Spleen (tissue), 11 donors: ENCODE measurements at regions not wholly inside any gene's neighbourhood (a gene's known extent, or its start where the extent isn't known, plus 50 kb on each side); places are given as distances from the start of the nearest gene placed in this dataset.

Experiments used
- DNase-seq: peaks from one replicate; pipeline ENCODE4 v3.0.0-alpha.2; 2020
- H3K27ac ChIP-seq, 8 donors: fragments of 200-600 bp; sonication (generic) in 7 of 8; 1 replicate in 4 of 8; 2 replicates in 4 of 8; pipeline versions ENCODE4 v1.5.0 to v1.8.0; 2016 to 2021; ENCODE audit warnings: inconsistent platforms in 4 of 8, mild to moderate bottlenecking in 4 of 8, moderate library complexity in 1 of 8
- H3K27me3 ChIP-seq, 7 donors: fragments of 200-600 bp; sonication (generic) in 6 of 7; replicated peaks in 1 of 7; 1 replicate in 4 of 7; 2 replicates in 3 of 7; pipeline versions ENCODE4 v1.5.0 to v1.8.0; 2016 to 2021; ENCODE audit warnings: inconsistent platforms in 3 of 7, mild to moderate bottlenecking in 1 of 7
- H3K36me3 ChIP-seq, 6 donors: fragments of 200-600 bp; sonication (generic) in 5 of 6; 1 replicate in 4 of 6; 2 replicates in 2 of 6; pipeline versions ENCODE4 v1.5.0 to v1.8.0; 2016 to 2021; ENCODE audit warnings: inconsistent platforms in 2 of 6
- H3K4me1 ChIP-seq, 6 donors: fragments of 200-600 bp; sonication (generic) in 5 of 6; 1 replicate in 3 of 6; 2 replicates in 3 of 6; pipeline versions ENCODE4 v1.5.0 to v1.8.0; 2016 to 2021; ENCODE audit warnings: inconsistent platforms in 3 of 6
- H3K4me3 ChIP-seq, 8 donors: fragments of 200-600 bp; sonication (generic) in 7 of 8; 1 replicate in 4 of 8; 2 replicates in 4 of 8; pipeline versions ENCODE4 v1.5.0 to v1.8.0; 2016 to 2021; ENCODE audit warnings: inconsistent platforms in 4 of 8, mild to moderate bottlenecking in 4 of 8, moderate library complexity in 2 of 8
- H3K9me3 ChIP-seq, 8 donors: fragments of 200-600 bp; sonication (generic) in 7 of 8; 1 replicate in 4 of 8; 2 replicates in 4 of 8; pipeline versions ENCODE4 v1.5.0 to v1.8.0; 2016 to 2021; ENCODE audit warnings: inconsistent platforms in 4 of 8
- POLR2A ChIP-seq, 3 donors: fragments of 450-650 bp; IDR thresholded peaks; one replicate each; pipeline ENCODE4 v1.5.1; 2017; ENCODE audit warnings: antibody characterized with exemption in 3 of 3, mild to moderate bottlenecking in 1 of 3
- POLR2AphosphoS5 ChIP-seq, 3 donors: sonication (generic); formaldehyde crosslinking; IDR thresholded peaks; one replicate each; pipeline ENCODE4 v1.5.1; 2017; ENCODE audit warnings: antibody characterized with exemption in 3 of 3
- WGBS, 5 donors: extraction: QIAGEN DNeasy Blood & Tissue Kit in 3 of 5; methylation state at CpG; one replicate each; pipeline versions ENCODE4 v1.1.5 to v1.1.7; 2013 to 2018; 5-methylcytosine and 5-hydroxymethylcytosine counted together
- intact Hi-C: fragments of 100-400 bp; cut with DNase I; formaldehyde crosslinking; loops from one replicate; pipeline ENCODE4 v1.15.0; 2023; ENCODE audit warnings: low total_unique reads
- TF ChIP-seq, protein P1 (sequence below), 11 experiments: fragments of 200-600 bp in 7 of 11; fragments of 450-650 bp in 4 of 11; sonication (generic) in 4 of 11; IDR thresholded peaks in 8 of 11; conservative IDR thresholded peaks in 3 of 11; 1 replicate in 7 of 11; 2 replicates in 4 of 11; pipeline versions ENCODE4 v1.4.0 to v1.8.0; 2016 to 2021; ENCODE audit warnings: antibody characterized with exemption in 11 of 11, inconsistent platforms in 4 of 11, mild to moderate bottlenecking in 1 of 11
- donor health status: healthy with polysubstance abuse.
- donor health status: DM: no; HTN: no; CAD: no; lungs with moderate emphysema.
- donor health status: DM: no; HTN: no; CAD: no.
- donor health status: Bipolar disorder and iron deficiency.
- donor health status: healthy.
- donor health status: DM: no; HTN: no; CAD: no.
- donor health status: DM: yes; HTN: yes; CAD: no.

DNA sequence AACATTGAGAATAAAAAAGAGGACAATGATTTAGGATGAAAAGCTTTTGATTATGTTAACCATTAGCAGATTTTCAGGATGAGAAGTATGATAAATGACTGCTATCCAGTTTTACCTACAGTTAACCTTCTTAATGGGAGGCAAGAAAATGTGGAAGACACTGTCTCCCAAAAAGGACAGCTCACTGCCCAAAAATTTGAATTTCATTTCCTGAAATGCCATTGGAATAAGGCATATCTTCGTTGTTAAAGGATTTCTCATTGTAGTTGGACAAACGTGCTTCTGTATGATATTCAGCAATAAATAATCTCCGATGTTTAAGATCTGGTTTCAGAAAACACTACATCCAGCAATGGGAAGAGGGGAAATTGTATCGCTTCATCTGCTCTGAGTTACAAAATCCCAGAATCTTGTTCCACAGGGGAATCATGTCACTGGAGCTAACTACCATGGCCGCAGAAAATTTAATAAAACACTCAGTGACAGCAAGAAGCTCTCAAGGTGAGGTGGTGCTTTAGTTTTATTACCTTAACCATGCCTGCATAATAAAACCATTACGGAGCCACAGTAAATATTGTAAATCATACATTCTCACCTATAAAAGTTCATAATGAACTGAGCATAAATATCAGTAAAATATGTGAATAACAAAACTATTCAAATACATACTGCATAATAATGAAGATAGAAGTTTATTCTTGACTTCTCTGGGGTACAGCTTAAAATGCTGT lies 552.3 kb downstream of the PCDH7 start:
- Histone ChIP-seq H3K9me3 (peaks cover 0 to 3% (median under 1%) of the 10 kb centered on the region in 8 donors), H3K36me3 (no peaks in the 10 kb centered on the region), H3K4me3 (no peak overlapping the region), H3K4me1 (no peaks in the 10 kb centered on the region), H3K27ac (no peak overlapping the region), H3K27me3 (no peaks in the 10 kb centered on the region)
- 79 to 90% (median 82%) methylated on average over 6 of the region's 6 CpGs for WGBS, 5 donors
- TF ChIP-seq POLR2A (IDR thresholded peaks at IDR 0.05), result no peak
- TF ChIP-seq POLR2AphosphoS5 (IDR thresholded peaks at IDR 0.05), result no peak
- TF ChIP-seq, protein P1, sequence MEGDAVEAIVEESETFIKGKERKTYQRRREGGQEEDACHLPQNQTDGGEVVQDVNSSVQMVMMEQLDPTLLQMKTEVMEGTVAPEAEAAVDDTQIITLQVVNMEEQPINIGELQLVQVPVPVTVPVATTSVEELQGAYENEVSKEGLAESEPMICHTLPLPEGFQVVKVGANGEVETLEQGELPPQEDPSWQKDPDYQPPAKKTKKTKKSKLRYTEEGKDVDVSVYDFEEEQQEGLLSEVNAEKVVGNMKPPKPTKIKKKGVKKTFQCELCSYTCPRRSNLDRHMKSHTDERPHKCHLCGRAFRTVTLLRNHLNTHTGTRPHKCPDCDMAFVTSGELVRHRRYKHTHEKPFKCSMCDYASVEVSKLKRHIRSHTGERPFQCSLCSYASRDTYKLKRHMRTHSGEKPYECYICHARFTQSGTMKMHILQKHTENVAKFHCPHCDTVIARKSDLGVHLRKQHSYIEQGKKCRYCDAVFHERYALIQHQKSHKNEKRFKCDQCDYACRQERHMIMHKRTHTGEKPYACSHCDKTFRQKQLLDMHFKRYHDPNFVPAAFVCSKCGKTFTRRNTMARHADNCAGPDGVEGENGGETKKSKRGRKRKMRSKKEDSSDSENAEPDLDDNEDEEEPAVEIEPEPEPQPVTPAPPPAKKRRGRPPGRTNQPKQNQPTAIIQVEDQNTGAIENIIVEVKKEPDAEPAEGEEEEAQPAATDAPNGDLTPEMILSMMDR (IDR thresholded peaks at IDR 0.05 in 8 of 11, conservative IDR thresholded peaks at IDR 0.05 in 3 of 11), result no peak
- no peak for DNase-seq
- intact Hi-C loops, result no loop called here

- peaks cover 0 to 6% (median 2%) of the 10 kb centered on the region in 8 donors for H3K9me3 ChIP-seq
- H3K4me1 ChIP-seq, result no peaks in the 10 kb centered on the region
- no peaks in the 10 kb centered on the region for H3K27me3 ChIP-seq
- H3K36me3 ChIP-seq, result no peaks in the 10 kb centered on the region
- DNase-seq, result no peak
- H3K4me3 ChIP-seq, result no peak overlapping the region
- TF ChIP-seq POLR2AphosphoS5 (IDR thresholded peaks at IDR 0.05), result no peak
- intact Hi-C loops, result no loop called here
- H3K27ac ChIP-seq, result no peak overlapping the region
These were observed 555.7 kb downstream of the PCDH7 start for GRCh38 chr4:31275906-31276305.

GRCh38 chr4:31283679-31284078 lies 563.5 kb downstream of the PCDH7 start:
- Histone ChIP-seq H3K9me3 (peaks cover 0 to 24% (median 6%) of the 10 kb centered on the region in 8 donors), H3K36me3 (no peaks in the 10 kb centered on the region), H3K27ac (no peak overlapping the region), H3K4me1 (no peaks in the 10 kb centered on the region), H3K27me3 (no peaks in the 10 kb centered on the region), H3K4me3 (no peak overlapping the region)
- intact Hi-C loops, result no loop called here
- TF ChIP-seq POLR2A (IDR thresholded peaks at IDR 0.05), result no peak
- TF ChIP-seq POLR2AphosphoS5 (IDR thresholded peaks at IDR 0.05), result no peak
- TF ChIP-seq, protein P1 (IDR thresholded peaks at IDR 0.05 in 8 of 11, conservative IDR thresholded peaks at IDR 0.05 in 3 of 11), result no peak
- 58 to 87% (median 77%) methylated on average over 4 of the region's 4 CpGs for WGBS, 5 donors
- no peak for DNase-seq

- Histone ChIP-seq H3K36me3 (no peaks in the 10 kb centered on the region), H3K9me3 (peaks cover 0 to 11% (median 2%) of the 10 kb centered on the region in 8 donors), H3K27me3 (no peaks in the 10 kb centered on the region), H3K4me1 (no peaks in the 10 kb centered on the region), H3K4me3 (no peak overlapping the region), H3K27ac (no peak overlapping the region)
- WGBS, 5 donors, result 57 to 75% (median 63%) methylated on average over 3 of the region's 3 CpGs
- no peak for DNase-seq
- TF ChIP-seq POLR2AphosphoS5 (IDR thresholded peaks at IDR 0.05) (no peak), POLR2A (IDR thresholded peaks at IDR 0.05) (no peak)
- TF ChIP-seq, protein P1 (IDR thresholded peaks at IDR 0.05 in 8 of 11, conservative IDR thresholded peaks at IDR 0.05 in 3 of 11), result no peak
- intact Hi-C loops, result no loop called here
These were observed 570.7 kb downstream of the PCDH7 start for GRCh38 chr4:31290836-31291235.
